Left ventricle myocardium inferior (tissue), 1 donor: ENCODE measurements at regions not wholly inside any gene's neighbourhood (a gene's known extent, or its start where the extent isn't known, plus 50 kb on each side); places are given as distances from the start of the nearest gene placed in this dataset.

Experiments
- DNase-seq: peaks from one replicate; pipeline ENCODE4 v3.0.0-alpha.2; 2020
- H3K27ac ChIP-seq: fragments of 200-600 bp; replicated peaks from 2 replicates; pipeline ENCODE4 v1.8.0; 2021
- H3K27me3 ChIP-seq: fragments of 200-600 bp; 2 replicates; pipeline ENCODE4 v1.8.0; 2021; ENCODE audit warnings: low read depth
- H3K36me3 ChIP-seq: fragments of 200-600 bp; 2 replicates; pipeline ENCODE4 v1.8.0; 2021
- H3K4me1 ChIP-seq: fragments of 200-600 bp; 2 replicates; pipeline ENCODE4 v1.8.0; 2021
- H3K4me3 ChIP-seq: fragments of 200-600 bp; 2 replicates; pipeline ENCODE4 v1.8.0; 2021; ENCODE audit warnings: mild to moderate bottlenecking, moderate library complexity
- H3K9me3 ChIP-seq: fragments of 200-600 bp; replicated peaks from 2 replicates; pipeline ENCODE4 v1.8.0; 2021
- intact Hi-C: fragments of 100-400 bp; cut with micrococcal nuclease; formaldehyde crosslinking; loops from one replicate; pipeline ENCODE4 v1.11.0; 2022
- TF ChIP-seq, protein P1 (sequence below): fragments of 200-600 bp; IDR thresholded peaks from 2 replicates; pipeline ENCODE4 v1.8.0; 2021; ENCODE audit warnings: antibody characterized with exemption, mild to moderate bottlenecking, borderline replicate concordance
- donor health status: DM: no; HTN: yes; CAD: no; lungs with severe emphysema.

DNA sequence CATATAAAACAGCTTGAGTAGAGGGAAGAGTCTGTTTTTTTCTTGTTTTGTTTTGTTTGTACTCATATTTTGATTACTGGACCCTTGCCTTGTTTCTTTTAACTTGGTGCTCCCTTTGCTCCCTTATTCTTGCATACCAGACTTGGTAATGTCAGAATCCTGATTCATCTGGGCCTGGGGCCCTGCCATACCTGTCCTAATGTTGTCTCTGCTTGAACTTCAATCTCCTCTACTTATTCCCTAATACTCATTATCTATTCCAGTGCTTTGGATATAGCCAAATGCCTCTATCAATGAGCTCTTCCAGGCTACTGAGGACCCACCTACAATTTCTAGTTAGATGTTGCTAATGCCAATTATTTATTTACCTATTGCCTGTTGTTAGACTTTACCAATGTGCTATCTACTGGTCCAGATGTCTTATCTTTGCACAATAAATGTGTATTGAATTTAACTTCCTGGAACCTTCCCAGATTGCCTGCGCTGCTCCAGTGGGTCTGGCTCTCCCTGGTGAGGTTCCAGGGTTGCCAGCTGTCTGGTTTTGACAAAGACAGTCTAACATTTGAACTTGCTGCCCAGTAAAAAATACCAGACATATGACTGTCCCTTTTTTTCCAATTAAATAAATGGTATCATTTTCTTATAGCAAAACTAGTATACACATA is 64.4 kb upstream of the ACSL4 start:
- no peak overlapping the region for H3K27ac ChIP-seq
- H3K27me3 ChIP-seq = no peaks in the 10 kb centered on the region
- H3K36me3 ChIP-seq = no peaks in the 10 kb centered on the region
- no peaks in the 10 kb centered on the region for H3K4me1 ChIP-seq
- H3K4me3 ChIP-seq = no peak overlapping the region
- TF ChIP-seq, protein P1, sequence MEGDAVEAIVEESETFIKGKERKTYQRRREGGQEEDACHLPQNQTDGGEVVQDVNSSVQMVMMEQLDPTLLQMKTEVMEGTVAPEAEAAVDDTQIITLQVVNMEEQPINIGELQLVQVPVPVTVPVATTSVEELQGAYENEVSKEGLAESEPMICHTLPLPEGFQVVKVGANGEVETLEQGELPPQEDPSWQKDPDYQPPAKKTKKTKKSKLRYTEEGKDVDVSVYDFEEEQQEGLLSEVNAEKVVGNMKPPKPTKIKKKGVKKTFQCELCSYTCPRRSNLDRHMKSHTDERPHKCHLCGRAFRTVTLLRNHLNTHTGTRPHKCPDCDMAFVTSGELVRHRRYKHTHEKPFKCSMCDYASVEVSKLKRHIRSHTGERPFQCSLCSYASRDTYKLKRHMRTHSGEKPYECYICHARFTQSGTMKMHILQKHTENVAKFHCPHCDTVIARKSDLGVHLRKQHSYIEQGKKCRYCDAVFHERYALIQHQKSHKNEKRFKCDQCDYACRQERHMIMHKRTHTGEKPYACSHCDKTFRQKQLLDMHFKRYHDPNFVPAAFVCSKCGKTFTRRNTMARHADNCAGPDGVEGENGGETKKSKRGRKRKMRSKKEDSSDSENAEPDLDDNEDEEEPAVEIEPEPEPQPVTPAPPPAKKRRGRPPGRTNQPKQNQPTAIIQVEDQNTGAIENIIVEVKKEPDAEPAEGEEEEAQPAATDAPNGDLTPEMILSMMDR = no peak
- DNase-seq = no peak
- intact Hi-C loops = no loop called here
- H3K9me3 ChIP-seq = no peaks in the 10 kb centered on the region

DNA sequence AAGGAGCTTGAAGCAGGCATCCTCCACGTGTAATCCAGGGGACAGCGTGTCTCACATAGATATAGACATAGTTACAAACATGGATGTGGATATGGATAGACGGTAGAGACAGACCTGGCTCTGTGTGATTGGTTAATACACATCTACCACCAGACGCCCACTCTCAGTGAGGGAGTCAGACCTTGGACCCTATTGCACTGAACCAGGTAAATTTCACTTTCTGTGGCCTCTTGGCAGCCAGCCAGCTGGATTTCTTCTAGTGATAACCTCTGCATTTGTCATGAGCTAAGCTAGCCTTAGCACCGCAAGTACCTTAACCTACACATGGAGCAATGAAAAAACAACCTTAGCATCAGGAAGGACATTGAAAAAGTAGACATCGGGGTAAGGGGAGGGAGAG is 79.2 kb upstream of the ACSL4 start:
- no peaks in the 10 kb centered on the region for H3K4me1 ChIP-seq
- intact Hi-C loops = no loop called here
- H3K36me3 ChIP-seq = no peaks in the 10 kb centered on the region
- H3K27ac ChIP-seq = no peak overlapping the region
- H3K27me3 ChIP-seq = no peaks in the 10 kb centered on the region
- TF ChIP-seq, protein P1 = no peak
- DNase-seq = no peak
- H3K4me3 ChIP-seq = no peak overlapping the region
- no peaks in the 10 kb centered on the region for H3K9me3 ChIP-seq

DNA sequence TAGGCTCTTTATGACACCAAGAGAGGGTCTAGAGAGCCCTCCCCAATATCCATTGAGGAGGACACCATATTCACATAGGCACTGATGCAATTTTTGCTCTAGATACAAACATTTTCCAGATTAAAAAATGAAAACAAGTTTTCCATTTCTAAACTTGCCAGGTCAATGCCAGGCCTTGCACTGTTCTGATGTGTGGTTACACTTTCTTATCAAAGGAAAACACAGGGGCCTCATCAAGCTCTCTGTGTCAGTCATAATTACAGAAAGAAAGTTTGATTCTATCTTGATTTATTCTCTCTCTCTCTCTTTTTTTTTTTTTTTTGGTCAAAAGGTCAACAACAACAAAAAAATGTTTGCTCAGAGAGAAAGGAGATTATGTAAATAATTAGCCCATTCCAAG is 80.2 kb upstream of the ACSL4 start:
- Histone ChIP-seq H3K27ac (no peak overlapping the region), H3K4me3 (no peak overlapping the region), H3K9me3 (no peaks in the 10 kb centered on the region), H3K27me3 (no peaks in the 10 kb centered on the region), H3K36me3 (no peaks in the 10 kb centered on the region), H3K4me1 (no peaks in the 10 kb centered on the region)
- intact Hi-C loops = no loop called here
- no peak for DNase-seq
- TF ChIP-seq, protein P1 = no peak

DNA sequence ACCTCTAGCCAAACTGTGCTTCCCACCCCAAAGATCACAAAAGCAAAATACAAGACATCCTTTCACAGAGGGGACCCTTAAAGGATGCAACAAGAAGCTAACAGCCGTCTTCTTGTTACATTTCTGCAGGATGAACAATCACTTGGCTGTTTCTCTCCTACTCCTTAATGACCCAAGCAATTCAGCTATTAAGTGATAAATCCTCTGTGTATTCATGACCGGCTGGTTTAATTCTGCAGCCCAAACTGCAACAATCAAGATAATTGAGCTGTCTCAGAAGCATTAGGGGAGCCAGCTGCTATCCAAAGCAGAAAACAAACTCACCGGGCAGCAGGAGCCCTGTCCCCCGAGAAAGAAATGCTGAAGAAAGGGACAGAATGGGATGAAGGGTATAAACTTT is 85.9 kb upstream of the ACSL4 start:
- H3K4me3 ChIP-seq = no peak overlapping the region
- no peaks in the 10 kb centered on the region for H3K27me3 ChIP-seq
- no peak overlapping the region for H3K27ac ChIP-seq
- no peaks in the 10 kb centered on the region for H3K4me1 ChIP-seq
- no peaks in the 10 kb centered on the region for H3K36me3 ChIP-seq
- intact Hi-C loops = no loop called here
- no peaks in the 10 kb centered on the region for H3K9me3 ChIP-seq
- DNase-seq = no peak
- TF ChIP-seq, protein P1 = no peak

DNA sequence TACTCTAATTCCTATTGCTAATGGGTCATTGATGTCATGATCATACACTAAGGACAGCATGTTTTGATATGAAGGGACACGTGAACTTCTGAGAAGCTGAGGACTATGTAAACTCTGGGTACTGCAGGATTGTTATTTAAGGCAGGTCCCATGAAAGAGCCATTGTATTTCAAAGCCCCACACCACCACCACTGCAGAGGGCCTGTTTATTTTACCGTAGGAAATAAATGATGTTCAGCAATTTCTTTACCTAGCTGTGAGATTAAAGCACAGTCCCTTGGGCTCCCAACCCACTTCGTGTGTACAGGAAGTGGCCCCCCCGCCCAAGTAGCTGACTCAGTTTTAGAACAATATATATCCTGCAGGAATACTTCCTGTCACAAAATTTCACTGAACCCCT is 89.8 kb upstream of the ACSL4 start:
- DNase-seq = no peak
- Histone ChIP-seq H3K4me1 (no peaks in the 10 kb centered on the region), H3K9me3 (no peaks in the 10 kb centered on the region), H3K27me3 (no peaks in the 10 kb centered on the region), H3K27ac (no peak overlapping the region), H3K36me3 (no peaks in the 10 kb centered on the region), H3K4me3 (no peak overlapping the region)
- intact Hi-C loops = no loop called here
- TF ChIP-seq, protein P1 = no peak
